Chondrocyte (in vitro differentiated cells): ENCODE measurements at regions not wholly inside any gene's neighbourhood (a gene's known extent, or its start where the extent isn't known, plus 50 kb on each side); places are given as distances from the start of the nearest gene placed in this dataset.

Experiments used
- DNase-seq: peaks from one replicate; pipeline ENCODE4 v3.0.0; 2021; ENCODE audit warnings: mixed read lengths, low spot score
- H3K27ac Mint-ChIP-seq: one replicate; pipeline ENCODE4 v1.8.0; 2021; ENCODE audit warnings: mild to moderate bottlenecking, moderate library complexity, mixed read lengths; ENCODE audit not compliant: unreplicated experiment
- H3K27me3 Mint-ChIP-seq: 2 replicates; pipeline ENCODE4 v1.8.0; 2021; ENCODE audit warnings: low read depth, mixed read lengths
- H3K36me3 Mint-ChIP-seq: 2 replicates; pipeline ENCODE4 v1.8.0; 2021; ENCODE audit warnings: low read depth, mixed read lengths
- H3K4me1 Mint-ChIP-seq: 2 replicates; pipeline ENCODE4 v1.8.0; 2021; ENCODE audit warnings: low read depth, mild to moderate bottlenecking, mixed read lengths
- H3K4me3 Mint-ChIP-seq: one replicate; pipeline ENCODE4 v1.8.0; 2021; ENCODE audit warnings: mild to moderate bottlenecking, moderate library complexity, mixed read lengths; ENCODE audit not compliant: unreplicated experiment
- H3K9me3 Mint-ChIP-seq: 2 replicates; pipeline ENCODE4 v1.8.0; 2021; ENCODE audit warnings: low read depth, mixed read lengths
- CTCF ChIP-seq: fragments of 200-600 bp; sonication (generic); IDR thresholded peaks from 2 replicates; pipeline ENCODE4 v1.5.0; 2021; ENCODE audit warnings: antibody characterized with exemption, mild to moderate bottlenecking, moderate library complexity

GRCh38 chr21:27363719-27364477, 397.0 kb upstream of the ADAMTS5 start:
- DNase-seq: no peak
- H3K36me3 Mint-ChIP-seq: peaks cover 1% of the 10 kb centered on the region

GRCh38 chr21:27362249-27362648, 395.4 kb upstream of the ADAMTS5 start:
- H3K4me1 Mint-ChIP-seq: peaks cover 5% of the 10 kb centered on the region
- no peak for DNase-seq
- H3K36me3 Mint-ChIP-seq: peaks cover 1% of the 10 kb centered on the region
- no peak overlapping the region for H3K27ac Mint-ChIP-seq
- no peak overlapping the region for H3K4me3 Mint-ChIP-seq
- no peaks in the 10 kb centered on the region for H3K27me3 Mint-ChIP-seq
- TF ChIP-seq CTCF: peak; percentile 52
- peaks cover 3% of the 10 kb centered on the region for H3K9me3 Mint-ChIP-seq

More at GRCh38 chr21:27363719-27364477, 397.0 kb upstream of the ADAMTS5 start:
- no peak for TF ChIP-seq CTCF
- Mint-ChIP-seq H3K4me3 (no peak overlapping the region), H3K27ac (no peak overlapping the region), H3K27me3 (no peaks in the 10 kb centered on the region), H3K4me1 (peaks cover 5% of the 10 kb centered on the region), H3K9me3 (no peaks in the 10 kb centered on the region)

- H3K4me3 Mint-ChIP-seq: no peak overlapping the region
- peaks cover 5% of the 10 kb centered on the region for H3K4me1 Mint-ChIP-seq
- no peaks in the 10 kb centered on the region for H3K27me3 Mint-ChIP-seq
- DNase-seq: no peak
- H3K9me3 Mint-ChIP-seq: peaks cover 3% of the 10 kb centered on the region
- TF ChIP-seq CTCF: no peak
- H3K27ac Mint-ChIP-seq: no peak overlapping the region
- H3K36me3 Mint-ChIP-seq: no peaks in the 10 kb centered on the region
Measured at GRCh38 chr21:27359141-27359540, 392.3 kb upstream of the ADAMTS5 start.

GRCh38 chr21:27352885-27353284, 386.0 kb upstream of the ADAMTS5 start:
- no peaks in the 10 kb centered on the region for H3K4me1 Mint-ChIP-seq
- no peak for TF ChIP-seq CTCF
- no peaks in the 10 kb centered on the region for H3K36me3 Mint-ChIP-seq
- no peak overlapping the region for H3K27ac Mint-ChIP-seq
- H3K27me3 Mint-ChIP-seq: no peaks in the 10 kb centered on the region
- H3K4me3 Mint-ChIP-seq: no peak overlapping the region
- no peak for DNase-seq
- peaks cover 3% of the 10 kb centered on the region for H3K9me3 Mint-ChIP-seq

GRCh38 chr21:27346041-27346448, 379.2 kb upstream of the ADAMTS5 start:
- Mint-ChIP-seq H3K4me1 (peaks cover 4% of the 10 kb centered on the region), H3K27me3 (no peaks in the 10 kb centered on the region), H3K36me3 (no peaks in the 10 kb centered on the region), H3K4me3 (no peak overlapping the region), H3K27ac (peak overlapping the region; percentile 57), H3K9me3 (peaks cover 2% of the 10 kb centered on the region)
- no peak for TF ChIP-seq CTCF
- DNase-seq: no peak
